ENCODE measurements at regions not wholly inside any gene's neighbourhood (a gene's known extent, or its start where the extent isn't known, plus 50 kb on each side); places are given as distances from the start of the nearest gene placed in this dataset.

- TF ChIP-seq POLR2AphosphoS5 (IDR thresholded peaks at IDR 0.05; ENCODE audit: low read depth, low read length) (no peak), POLR2A (IDR thresholded peaks at IDR 0.05; ENCODE audit: low read depth, low read length) (no peak), TAF1 (IDR thresholded peaks at IDR 0.05; ENCODE audit: borderline replicate concordance, low read depth, low read length) (no peak)
Observed at GRCh38 chr3:168461793-168462192, 366.1 kb upstream of the GOLIM4 start.
